Naive thymus-derived CD8-positive, alpha-beta T cell (primary cell): ENCODE measurements at regions not wholly inside any gene's neighbourhood (a gene's known extent, or its start where the extent isn't known, plus 50 kb on each side); places are given as distances from the start of the nearest gene placed in this dataset.

Experiments used
- ATAC-seq, 2 donors: fragments of 150-1000 bp; cut with Tn5 transposase in 1 of 2; sonication (Bioruptor Pico), chemical (Tn5 transposase) in 1 of 2; 1 replicate in 1 of 2; 2 replicates in 1 of 2; pipeline ENCODE4 v1.10.0; 2021; ENCODE audit warnings: mild to moderate bottlenecking in 2 of 2, moderate library complexity in 2 of 2
- POLR2A ChIA-PET: fragments of 350-600 bp; sonication (Branson Sonifier 250); formaldehyde crosslinking; loops from one replicate; lab custom pipeline; 2021; ENCODE audit warnings: antibody characterized with exemption; lab: Charles Lee
- DNase-seq, 10 donors: peaks; one replicate each; pipeline versions ENCODE4 v3.0.0 to v3.0.0-alpha.2; 2020 to 2022
- H3K27ac Mint-ChIP-seq, 10 donors: one replicate each; pipeline ENCODE4 v1.8.0; 2020 to 2022; ENCODE audit warnings: mild to moderate bottlenecking in 10 of 10, mixed read lengths in 10 of 10, moderate library complexity in 4 of 10, inconsistent platforms in 1 of 10
- H3K27me3 Mint-ChIP-seq, 5 donors: one replicate each; pipeline ENCODE4 v1.8.0; 2021 to 2022; ENCODE audit warnings: mixed read lengths in 5 of 5
- H3K36me3 Mint-ChIP-seq, 3 donors: one replicate each; pipeline ENCODE4 v1.8.0; 2020 to 2022; ENCODE audit warnings: mixed read lengths in 3 of 3, mild to moderate bottlenecking in 2 of 3, inconsistent platforms in 1 of 3
- H3K4me1 Mint-ChIP-seq, 4 donors: one replicate each; pipeline ENCODE4 v1.8.0; 2021 to 2022; ENCODE audit warnings: mixed read lengths in 4 of 4
- H3K4me3 Mint-ChIP-seq, 10 donors: one replicate each; pipeline ENCODE4 v1.8.0; 2020 to 2022; ENCODE audit warnings: mild to moderate bottlenecking in 10 of 10, mixed read lengths in 10 of 10, moderate library complexity in 6 of 10, inconsistent platforms in 1 of 10
- H3K9me3 Mint-ChIP-seq, 9 donors: one replicate each; pipeline ENCODE4 v1.8.0; 2020 to 2022; ENCODE audit warnings: mixed read lengths in 9 of 9, mild to moderate bottlenecking in 3 of 9, inconsistent platforms in 1 of 9, moderate library complexity in 1 of 9

GRCh38 chr6:104013312-104013971 lies 846.3 kb downstream of the HACE1 start:
- peaks cover 0 to 8% (median 0%) of the 10 kb centered on the region in 9 donors for H3K9me3 Mint-ChIP-seq

GRCh38 chr6:104010897-104011296 lies 848.8 kb downstream of the HACE1 start:
- H3K27me3 Mint-ChIP-seq: peaks cover 0 to 3% (median 0%) of the 10 kb centered on the region in 5 donors
- H3K36me3 Mint-ChIP-seq: no peaks in the 10 kb centered on the region
- no peak overlapping the region for H3K27ac Mint-ChIP-seq
- no peak for DNase-seq
- no peak for ATAC-seq
- no peak overlapping the region for H3K4me3 Mint-ChIP-seq
- H3K9me3 Mint-ChIP-seq: peaks cover 0 to 8% (median 0%) of the 10 kb centered on the region in 9 donors
- H3K4me1 Mint-ChIP-seq: no peaks in the 10 kb centered on the region
- POLR2A ChIA-PET: no interaction called here

More at GRCh38 chr6:104013312-104013971, 846.3 kb downstream of the HACE1 start:
- no peaks in the 10 kb centered on the region for H3K4me1 Mint-ChIP-seq
- no peak overlapping the region for H3K27ac Mint-ChIP-seq
- ATAC-seq (no peak), DNase-seq (no peak)
- POLR2A ChIA-PET: no interaction called here
- peaks cover 0 to 3% (median 0%) of the 10 kb centered on the region in 5 donors for H3K27me3 Mint-ChIP-seq
- no peaks in the 10 kb centered on the region for H3K36me3 Mint-ChIP-seq
- H3K4me3 Mint-ChIP-seq: no peak overlapping the region

DNA sequence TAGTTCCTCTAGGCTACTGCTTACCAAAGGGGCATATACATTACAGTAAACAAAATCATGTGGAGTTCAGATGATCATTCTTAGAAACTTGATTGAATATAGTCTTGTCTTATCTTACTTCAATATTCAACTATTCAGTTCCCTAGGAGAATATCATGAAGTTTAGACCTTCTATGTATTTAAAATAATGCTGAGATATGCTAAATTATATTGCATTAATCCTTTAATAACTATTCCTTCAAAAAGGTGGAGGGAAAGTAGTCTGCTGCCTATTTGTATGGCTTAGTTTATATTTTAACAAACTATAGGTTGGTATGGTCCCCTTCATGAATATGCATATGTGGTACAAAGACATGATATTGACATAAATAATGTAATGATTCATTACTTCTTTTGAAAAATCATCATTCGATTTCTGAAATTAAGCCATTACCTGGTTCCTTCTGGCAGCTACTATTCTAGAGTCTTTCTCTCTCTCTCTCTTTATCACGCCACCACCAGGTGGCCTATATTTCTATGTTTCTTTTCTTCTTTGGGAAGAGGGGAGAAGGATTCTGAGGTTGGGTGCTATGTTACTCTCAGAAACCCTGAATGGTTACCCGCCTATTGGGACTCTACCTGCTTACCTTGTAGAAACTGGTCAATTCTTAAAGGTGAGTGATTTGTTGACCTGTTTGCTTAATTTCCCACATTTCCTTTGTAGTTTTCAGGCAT lies 855.8 kb downstream of the HACE1 start:
- no peaks in the 10 kb centered on the region for H3K36me3 Mint-ChIP-seq
- no peak overlapping the region for H3K27ac Mint-ChIP-seq
- no peaks in the 10 kb centered on the region for H3K4me1 Mint-ChIP-seq
- POLR2A ChIA-PET: no interaction called here
- H3K4me3 Mint-ChIP-seq: no peak overlapping the region
- DNase-seq: no peak
- H3K9me3 Mint-ChIP-seq: peaks cover 0 to 5% (median 0%) of the 10 kb centered on the region in 9 donors
- ATAC-seq: no peak
- no peaks in the 10 kb centered on the region for H3K27me3 Mint-ChIP-seq

DNA sequence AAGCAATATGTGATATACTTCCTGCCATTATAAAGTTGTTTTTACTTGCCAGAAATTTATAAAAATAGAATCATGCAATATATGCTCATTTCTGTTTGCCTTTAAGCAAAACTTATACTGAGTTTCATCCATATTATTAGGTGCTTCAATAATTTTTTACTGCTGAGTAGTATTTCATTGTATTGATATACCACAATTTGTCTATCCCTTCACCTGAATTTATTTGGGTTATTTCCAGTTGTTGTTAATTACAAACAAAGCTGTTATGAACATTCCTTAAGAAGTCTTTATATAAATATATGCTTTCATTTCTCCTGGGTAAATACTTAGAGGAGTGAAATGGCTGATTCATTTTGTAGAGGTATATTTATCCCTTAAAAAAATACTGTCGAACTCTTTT lies 864.1 kb downstream of the HACE1 start:
- H3K27me3 Mint-ChIP-seq: no peaks in the 10 kb centered on the region
- peaks cover 0 to 9% (median 2%) of the 10 kb centered on the region in 9 donors for H3K9me3 Mint-ChIP-seq
- H3K4me1 Mint-ChIP-seq: no peaks in the 10 kb centered on the region
- H3K36me3 Mint-ChIP-seq: no peaks in the 10 kb centered on the region
- DNase-seq (no peak), ATAC-seq (no peak)
- no peak overlapping the region for H3K4me3 Mint-ChIP-seq
- POLR2A ChIA-PET: no interaction called here
- no peak overlapping the region for H3K27ac Mint-ChIP-seq

GRCh38 chr6:103983860-103984259 lies 875.9 kb downstream of the HACE1 start:
- Mint-ChIP-seq H3K27ac (no peak overlapping the region), H3K4me3 (no peak overlapping the region), H3K4me1 (peaks cover 0 to 2% (median 0%) of the 10 kb centered on the region in 4 donors), H3K27me3 (no peaks in the 10 kb centered on the region), H3K9me3 (peaks cover 0 to 26% (median 4%) of the 10 kb centered on the region in 9 donors), H3K36me3 (no peaks in the 10 kb centered on the region)
- ATAC-seq: no peak
- POLR2A ChIA-PET: no interaction called here
- no peak for DNase-seq

- no peak for ATAC-seq
- Mint-ChIP-seq H3K4me3 (no peak overlapping the region), H3K9me3 (peaks cover 0 to 23% (median 4%) of the 10 kb centered on the region in 9 donors), H3K36me3 (no peaks in the 10 kb centered on the region), H3K27me3 (no peaks in the 10 kb centered on the region), H3K4me1 (peaks cover 0 to 2% (median 0%) of the 10 kb centered on the region in 4 donors), H3K27ac (no peak overlapping the region)
- DNase-seq: no peak
- POLR2A ChIA-PET: no interaction called here
Observed at GRCh38 chr6:103983011-103983410, 876.7 kb downstream of the HACE1 start.

- DNase-seq: no peak
- H3K4me1 Mint-ChIP-seq: peaks cover 0 to 2% (median 0%) of the 10 kb centered on the region in 4 donors
- H3K27me3 Mint-ChIP-seq: no peaks in the 10 kb centered on the region
- peaks cover 0 to 23% (median 4%) of the 10 kb centered on the region in 9 donors for H3K9me3 Mint-ChIP-seq
- POLR2A ChIA-PET: no interaction called here
- no peaks in the 10 kb centered on the region for H3K36me3 Mint-ChIP-seq
- H3K27ac Mint-ChIP-seq: no peak overlapping the region
- H3K4me3 Mint-ChIP-seq: no peak overlapping the region
- no peak for ATAC-seq
Observed at GRCh38 chr6:103982574-103982973, 877.1 kb downstream of the HACE1 start.

DNA sequence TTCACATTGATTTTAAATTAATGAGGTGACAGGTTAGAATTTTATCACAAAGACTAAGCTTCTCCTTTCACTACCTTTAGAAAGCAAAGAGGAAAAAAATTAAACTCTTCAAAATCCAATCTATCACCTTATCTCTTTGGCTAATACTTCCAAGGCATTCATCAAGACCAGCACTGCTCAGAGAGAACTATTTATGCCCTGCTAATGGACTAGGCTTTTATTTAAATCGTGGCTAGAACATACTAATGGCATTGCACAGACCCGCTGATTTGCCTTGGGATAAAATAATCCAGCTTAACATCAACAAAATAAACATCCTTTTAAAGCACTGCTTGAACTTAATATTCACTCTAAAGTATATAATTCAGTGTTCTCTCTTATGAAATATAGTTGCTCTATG lies 880.4 kb downstream of the HACE1 start:
- POLR2A ChIA-PET: no interaction called here
- no peak for DNase-seq
- H3K9me3 Mint-ChIP-seq: peaks cover 0 to 16% (median 0%) of the 10 kb centered on the region in 9 donors
- H3K4me1 Mint-ChIP-seq: peaks cover 0 to 2% (median 0%) of the 10 kb centered on the region in 4 donors
- no peak overlapping the region for H3K4me3 Mint-ChIP-seq
- no peak overlapping the region for H3K27ac Mint-ChIP-seq
- no peaks in the 10 kb centered on the region for H3K36me3 Mint-ChIP-seq
- H3K27me3 Mint-ChIP-seq: no peaks in the 10 kb centered on the region
- no peak for ATAC-seq

GRCh38 chr6:103937389-103937788 lies 922.3 kb downstream of the HACE1 start:
- Mint-ChIP-seq H3K9me3 (peaks cover 0 to 6% (median 2%) of the 10 kb centered on the region in 9 donors), H3K4me1 (no peaks in the 10 kb centered on the region), H3K4me3 (no peak overlapping the region), H3K27ac (no peak overlapping the region), H3K36me3 (no peaks in the 10 kb centered on the region), H3K27me3 (no peaks in the 10 kb centered on the region)
- ATAC-seq: no peak
- POLR2A ChIA-PET: no interaction called here
- DNase-seq: no peak

DNA sequence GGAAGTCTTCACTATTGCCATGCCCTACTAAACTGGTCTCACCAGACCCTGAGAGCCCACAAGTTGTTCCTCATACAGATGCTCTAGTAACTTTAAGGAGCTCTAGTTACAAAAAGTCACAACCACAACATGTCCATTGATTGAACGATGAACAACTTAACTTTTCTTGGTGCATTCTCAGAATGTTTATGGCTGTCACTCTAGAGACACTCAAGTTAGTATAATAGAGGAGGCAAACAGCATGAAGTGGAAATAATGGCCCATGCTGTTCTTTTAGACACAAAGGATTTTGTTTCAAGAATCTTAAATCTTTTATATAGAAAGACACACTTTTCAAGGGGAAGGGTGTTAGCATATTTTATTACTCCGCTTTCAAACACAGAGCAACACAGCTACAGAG lies 934.4 kb downstream of the HACE1 start:
- H3K9me3 Mint-ChIP-seq: peaks cover 0 to 19% (median 4%) of the 10 kb centered on the region in 9 donors

GRCh38 chr6:103910018-103910417 lies 949.7 kb downstream of the HACE1 start:
- POLR2A ChIA-PET: no interaction called here
- DNase-seq (no peak), ATAC-seq (no peak)
- peaks cover 0 to 22% (median 12%) of the 10 kb centered on the region in 9 donors for H3K9me3 Mint-ChIP-seq
- H3K36me3 Mint-ChIP-seq: no peaks in the 10 kb centered on the region
- no peaks in the 10 kb centered on the region for H3K4me1 Mint-ChIP-seq
- no peaks in the 10 kb centered on the region for H3K27me3 Mint-ChIP-seq
- no peak overlapping the region for H3K4me3 Mint-ChIP-seq
- no peak overlapping the region for H3K27ac Mint-ChIP-seq

More for the DNA sequence above, 934.4 kb downstream of the HACE1 start:
- POLR2A ChIA-PET: no interaction called here
- Mint-ChIP-seq H3K4me3 (no peak overlapping the region), H3K4me1 (no peaks in the 10 kb centered on the region), H3K36me3 (no peaks in the 10 kb centered on the region), H3K27me3 (no peaks in the 10 kb centered on the region), H3K27ac (no peak overlapping the region)
- DNase-seq: no peak
- ATAC-seq: no peak

- Mint-ChIP-seq H3K9me3 (peaks cover 0 to 30% (median 12%) of the 10 kb centered on the region in 9 donors), H3K4me3 (no peak overlapping the region), H3K4me1 (no peaks in the 10 kb centered on the region), H3K36me3 (no peaks in the 10 kb centered on the region), H3K27me3 (no peaks in the 10 kb centered on the region), H3K27ac (no peak overlapping the region)
- ATAC-seq (no peak), DNase-seq (no peak)
- POLR2A ChIA-PET: no interaction called here
Observed at GRCh38 chr6:103908898-103909297, 950.8 kb downstream of the HACE1 start.

DNA sequence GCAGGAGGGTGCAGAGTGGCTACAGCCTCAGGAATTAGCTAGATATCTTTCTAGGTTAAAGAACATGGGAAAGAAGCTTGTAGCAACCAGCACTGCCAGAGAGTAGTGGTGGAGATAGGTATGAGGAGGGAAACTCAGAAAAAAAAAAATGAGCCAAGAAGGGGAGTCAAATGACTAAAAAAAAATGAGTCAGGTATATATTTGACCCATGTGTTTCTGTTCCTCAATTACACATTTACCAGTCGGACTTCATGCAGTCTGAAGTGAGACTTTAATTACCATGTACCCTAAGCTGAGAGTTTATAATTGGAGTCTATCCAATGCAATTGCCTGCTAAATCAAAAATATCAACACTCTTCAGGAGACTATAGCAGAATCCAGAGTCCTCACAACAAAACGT lies 964.6 kb downstream of the HACE1 start:
- H3K4me3 Mint-ChIP-seq: no peak overlapping the region
- no peak for DNase-seq
- no peaks in the 10 kb centered on the region for H3K4me1 Mint-ChIP-seq
- H3K36me3 Mint-ChIP-seq: peaks cover 0 to 6% (median 0%) of the 10 kb centered on the region in 3 donors
- no peak for ATAC-seq
- no peaks in the 10 kb centered on the region for H3K27me3 Mint-ChIP-seq
- no peak overlapping the region for H3K27ac Mint-ChIP-seq
- POLR2A ChIA-PET: no interaction called here
- peaks cover 0 to 17% (median 4%) of the 10 kb centered on the region in 9 donors for H3K9me3 Mint-ChIP-seq
